Parathyroid adenoma (tissue), 2 donors: ENCODE measurements at regions not wholly inside any gene's neighbourhood (a gene's known extent, or its start where the extent isn't known, plus 50 kb on each side); places are given as distances from the start of the nearest gene placed in this dataset.

Experiments used
- H2AFZ ChIP-seq: fragments of 300-600 bp; sonication (generic); one replicate; pipeline ENCODE4 v1.7.0; 2017; ENCODE audit warnings: antibody characterized with exemption, mild to moderate bottlenecking
- H3K27ac ChIP-seq: fragments of 300-600 bp; sonication (generic); one replicate; pipeline ENCODE4 v1.7.0; 2017
- H3K27me3 ChIP-seq: fragments of 300-600 bp; sonication (generic); one replicate; pipeline ENCODE4 v1.7.0; 2017; ENCODE audit warnings: low read length; ENCODE audit not compliant: control insufficient read depth, insufficient read depth
- H3K36me3 ChIP-seq: fragments of 300-600 bp; sonication (generic); one replicate; pipeline ENCODE4 v1.7.0; 2017; ENCODE audit warnings: low read length; ENCODE audit not compliant: control insufficient read depth, insufficient read depth
- H3K4me1 ChIP-seq: fragments of 300-600 bp; sonication (generic); one replicate; pipeline ENCODE4 v1.7.0; 2017; ENCODE audit warnings: control low read depth
- H3K4me2 ChIP-seq: fragments of 300-600 bp; sonication (generic); one replicate; pipeline ENCODE4 v1.7.0; 2017; ENCODE audit warnings: low read length
- H3K4me3 ChIP-seq: fragments of 300-600 bp; sonication (generic); one replicate; pipeline ENCODE4 v1.7.0; 2017; ENCODE audit warnings: low read depth, low read length
- H3K79me2 ChIP-seq: fragments of 300-600 bp; sonication (generic); one replicate; pipeline ENCODE4 v1.7.0; 2017; ENCODE audit warnings: control low read depth
- H3K9ac ChIP-seq: fragments of 300-600 bp; sonication (generic); one replicate; pipeline ENCODE4 v1.7.0; 2017; ENCODE audit warnings: mild to moderate bottlenecking
- H3K9me3 ChIP-seq: fragments of 300-600 bp; sonication (generic); one replicate; pipeline ENCODE4 v1.7.0; 2017; ENCODE audit warnings: low read length; ENCODE audit not compliant: control insufficient read depth
- CTCF ChIP-seq: fragments of 300-600 bp; sonication (generic); IDR thresholded peaks from one replicate; pipeline ENCODE4 v1.7.0; 2017; ENCODE audit warnings: antibody characterized with exemption, mild to moderate bottlenecking
- donor health status: primary hyperparathyroidism.

- H3K9ac ChIP-seq = no peak overlapping the region
- H3K4me2 ChIP-seq = no peak overlapping the region
- TF ChIP-seq CTCF = no peak
- no peaks in the 10 kb centered on the region for H3K79me2 ChIP-seq
- H3K27ac ChIP-seq = no peak overlapping the region
- no peak overlapping the region for H3K4me3 ChIP-seq
- H2AFZ ChIP-seq = no peak overlapping the region
- H3K27me3 ChIP-seq = no peaks in the 10 kb centered on the region
- H3K36me3 ChIP-seq = no peaks in the 10 kb centered on the region
- no peaks in the 10 kb centered on the region for H3K9me3 ChIP-seq
- H3K4me1 ChIP-seq = no peaks in the 10 kb centered on the region
Observed at GRCh38 chr3:74516019-74516418, 98.4 kb downstream of the CNTN3 start.

- H3K4me1 ChIP-seq = no peaks in the 10 kb centered on the region
- no peaks in the 10 kb centered on the region for H3K27me3 ChIP-seq
- H3K9ac ChIP-seq = no peak overlapping the region
- no peak for TF ChIP-seq CTCF
- no peaks in the 10 kb centered on the region for H3K9me3 ChIP-seq
- H2AFZ ChIP-seq = no peak overlapping the region
- no peak overlapping the region for H3K4me2 ChIP-seq
- H3K4me3 ChIP-seq = no peak overlapping the region
- no peak overlapping the region for H3K27ac ChIP-seq
- no peaks in the 10 kb centered on the region for H3K36me3 ChIP-seq
- no peaks in the 10 kb centered on the region for H3K79me2 ChIP-seq
Observed at GRCh38 chr3:74515451-74515850, 99.0 kb downstream of the CNTN3 start.

GRCh38 chr3:74511078-74511477, 103.4 kb downstream of the CNTN3 start:
- no peaks in the 10 kb centered on the region for H3K9me3 ChIP-seq
- H3K4me1 ChIP-seq = no peaks in the 10 kb centered on the region
- H2AFZ ChIP-seq = no peak overlapping the region
- TF ChIP-seq CTCF = no peak
- no peaks in the 10 kb centered on the region for H3K36me3 ChIP-seq
- H3K9ac ChIP-seq = no peak overlapping the region
- no peak overlapping the region for H3K4me3 ChIP-seq
- no peaks in the 10 kb centered on the region for H3K79me2 ChIP-seq
- no peaks in the 10 kb centered on the region for H3K27me3 ChIP-seq
- no peak overlapping the region for H3K27ac ChIP-seq
- H3K4me2 ChIP-seq = no peak overlapping the region

- no peak for TF ChIP-seq CTCF
- no peak overlapping the region for H3K4me2 ChIP-seq
- no peaks in the 10 kb centered on the region for H3K27me3 ChIP-seq
- H3K79me2 ChIP-seq = no peaks in the 10 kb centered on the region
- H2AFZ ChIP-seq = no peak overlapping the region
- H3K4me1 ChIP-seq = no peaks in the 10 kb centered on the region
- H3K9ac ChIP-seq = no peak overlapping the region
- H3K4me3 ChIP-seq = no peak overlapping the region
- no peaks in the 10 kb centered on the region for H3K9me3 ChIP-seq
- H3K27ac ChIP-seq = no peak overlapping the region
- no peaks in the 10 kb centered on the region for H3K36me3 ChIP-seq
Observed at GRCh38 chr3:74510261-74510818, 104.1 kb downstream of the CNTN3 start.

- no peaks in the 10 kb centered on the region for H3K4me1 ChIP-seq
- H3K9ac ChIP-seq = no peak overlapping the region
- no peak overlapping the region for H3K4me3 ChIP-seq
- H3K27me3 ChIP-seq = no peaks in the 10 kb centered on the region
- no peaks in the 10 kb centered on the region for H3K79me2 ChIP-seq
- no peak overlapping the region for H3K4me2 ChIP-seq
- no peak overlapping the region for H3K27ac ChIP-seq
- no peak overlapping the region for H2AFZ ChIP-seq
- no peaks in the 10 kb centered on the region for H3K36me3 ChIP-seq
- TF ChIP-seq CTCF = no peak
- H3K9me3 ChIP-seq = no peaks in the 10 kb centered on the region
Observed at GRCh38 chr3:74507691-74508090, 106.8 kb downstream of the CNTN3 start.
